Mucosa of gallbladder (tissue), 1 donor: ENCODE measurements at regions not wholly inside any gene's neighbourhood (a gene's known extent, or its start where the extent isn't known, plus 50 kb on each side); places are given as distances from the start of the nearest gene placed in this dataset.
"Not testable (repeated sequence)": the region's sequence is repeated elsewhere in the genome, so short reads cannot be mapped to it uniquely, and the experiment has no call there.

ENCODE experiments used
- DNase-seq: peaks from one replicate; pipeline ENCODE4 v3.0.0-alpha.2; 2020; ENCODE audit warnings: low spot score
- donor health status: DM: no; HTN: no; CAD: no.

DNA sequence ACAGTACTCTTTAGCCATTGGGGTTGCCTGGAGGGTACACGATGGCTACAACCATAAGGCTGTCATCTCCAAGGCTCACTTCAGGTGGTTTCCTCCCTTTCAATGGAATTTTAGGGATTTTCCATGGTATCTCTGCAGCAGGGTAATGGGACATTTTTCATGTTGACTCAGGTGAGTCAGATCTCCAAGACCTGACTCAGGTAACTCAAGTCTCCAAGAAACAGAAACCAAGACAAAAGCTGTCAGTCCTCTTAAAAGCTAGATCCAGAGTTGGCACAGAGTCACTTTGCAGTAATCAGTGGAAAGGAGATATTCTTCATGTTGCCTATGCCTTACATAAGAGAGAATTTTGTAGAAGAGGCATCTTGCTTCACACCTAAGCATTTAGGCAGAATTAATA, 375.8 kb upstream of the ARPP21 start:
- no peak for DNase-seq

- DNase-seq = not testable (repeated sequence)
Observed at GRCh38 chr3:35266065-35266464, 373.3 kb upstream of the ARPP21 start.

- no peak for DNase-seq
Observed at GRCh38 chr3:35275768-35276167, 363.6 kb upstream of the ARPP21 start.

DNA sequence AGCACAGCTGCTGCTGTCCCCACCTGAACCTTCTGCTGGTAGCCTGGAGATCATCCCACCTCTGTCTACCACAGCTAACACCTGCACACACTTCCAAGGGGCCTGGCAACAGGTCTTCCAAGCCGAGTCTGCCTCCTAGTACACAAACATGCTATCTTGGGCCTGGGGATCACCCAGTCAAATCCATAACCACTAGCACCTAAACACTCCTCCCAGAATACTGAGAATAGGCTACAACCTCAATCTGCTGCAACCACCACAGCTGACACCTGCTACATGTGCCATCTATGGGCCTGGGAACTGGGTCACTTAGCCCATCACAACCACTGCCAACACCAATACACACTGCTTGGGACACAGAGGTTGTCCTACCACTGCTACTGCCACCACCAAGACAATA, 362.8 kb upstream of the ARPP21 start:
- no peak for DNase-seq

- no peak for DNase-seq
Observed at GRCh38 chr3:35291471-35292236, 347.7 kb upstream of the ARPP21 start.

GRCh38 chr3:35292568-35292967, 346.8 kb upstream of the ARPP21 start:
- no peak for DNase-seq

- no peak for DNase-seq
Observed at GRCh38 chr3:35295906-35296305, 343.4 kb upstream of the ARPP21 start.

GRCh38 chr3:35296533-35296932, 342.8 kb upstream of the ARPP21 start:
- DNase-seq = no peak

- DNase-seq = not testable (repeated sequence)
Observed at GRCh38 chr3:35296944-35297343, 342.4 kb upstream of the ARPP21 start.

GRCh38 chr3:35305406-35305805, 333.9 kb upstream of the ARPP21 start:
- DNase-seq = no peak

DNA sequence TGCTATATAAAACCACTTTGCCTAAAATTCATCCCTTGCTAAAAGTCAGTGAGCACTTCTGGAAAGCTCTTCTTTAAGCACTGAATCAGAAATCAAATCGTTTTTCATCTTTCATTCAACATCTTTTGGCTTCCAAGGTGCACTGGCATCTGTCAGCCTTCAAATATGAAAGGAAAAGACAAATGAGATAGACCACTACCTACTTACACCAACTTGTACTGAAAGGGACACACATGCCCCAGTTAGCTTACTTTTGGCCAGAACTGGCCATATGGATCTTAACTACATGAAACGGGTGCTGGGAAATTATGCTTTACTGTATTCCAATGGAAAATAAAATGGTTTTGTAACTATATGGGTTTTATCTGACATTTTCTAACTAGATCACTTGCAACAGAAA, 332.0 kb upstream of the ARPP21 start:
- no peak for DNase-seq

DNA sequence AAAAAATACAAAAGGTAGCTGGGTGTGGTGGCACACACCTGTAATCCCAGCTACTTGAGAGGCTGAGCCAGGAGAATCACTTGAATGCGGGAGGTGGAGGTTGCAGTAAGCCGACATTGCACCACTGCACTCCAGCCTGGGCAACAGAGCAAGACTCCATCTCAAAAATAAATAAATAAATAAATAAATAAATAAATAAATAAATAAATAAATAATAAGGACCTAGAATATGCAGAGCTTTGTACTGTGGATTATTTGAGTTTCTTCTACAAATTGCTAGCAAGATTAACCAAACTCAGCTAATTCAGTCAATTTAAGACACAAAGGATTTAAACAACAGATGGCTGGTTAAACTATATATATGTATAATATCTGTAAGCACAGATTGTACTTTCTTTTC, 322.5 kb upstream of the ARPP21 start:
- not testable (repeated sequence) for DNase-seq

DNA sequence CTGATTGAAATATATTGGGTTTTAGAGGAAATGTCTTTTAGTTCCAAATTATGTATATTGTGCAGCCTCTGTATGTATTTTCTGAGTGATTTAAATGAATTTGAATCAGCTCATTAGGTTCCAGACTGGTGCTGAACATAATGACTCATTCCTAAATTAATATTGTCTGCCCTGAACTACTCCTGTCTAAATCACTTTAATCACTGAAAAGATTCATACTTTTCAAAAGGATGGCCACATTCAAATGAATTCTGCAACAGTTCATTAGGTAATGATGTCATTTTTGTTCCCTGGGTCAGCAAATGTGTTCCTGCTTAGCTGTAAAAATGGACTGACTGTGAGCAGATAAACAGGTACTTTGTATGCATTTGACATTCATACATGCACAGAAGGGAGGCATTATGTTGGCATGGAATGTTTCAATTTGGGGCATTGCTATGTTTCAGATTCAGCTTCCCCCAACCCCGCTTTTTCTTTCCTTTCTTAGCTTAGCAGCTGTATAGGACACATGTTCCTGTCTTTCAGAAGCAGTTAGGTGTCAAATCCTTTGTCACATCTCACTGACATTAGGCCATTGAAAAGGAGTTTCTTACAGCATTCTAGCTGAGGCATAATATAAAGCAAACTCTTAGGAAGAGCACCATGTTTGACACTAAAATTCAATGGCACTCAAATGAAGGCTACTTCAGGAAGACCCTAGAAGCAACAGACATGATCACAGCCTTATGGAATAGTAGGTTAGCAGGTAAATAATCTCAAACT, 318.5 kb upstream of the ARPP21 start:
- no peak for DNase-seq

- no peak for DNase-seq
Observed at GRCh38 chr3:35322070-35322469, 317.3 kb upstream of the ARPP21 start.

- DNase-seq = no peak
Observed at GRCh38 chr3:35335703-35336102, 303.6 kb upstream of the ARPP21 start.

DNA sequence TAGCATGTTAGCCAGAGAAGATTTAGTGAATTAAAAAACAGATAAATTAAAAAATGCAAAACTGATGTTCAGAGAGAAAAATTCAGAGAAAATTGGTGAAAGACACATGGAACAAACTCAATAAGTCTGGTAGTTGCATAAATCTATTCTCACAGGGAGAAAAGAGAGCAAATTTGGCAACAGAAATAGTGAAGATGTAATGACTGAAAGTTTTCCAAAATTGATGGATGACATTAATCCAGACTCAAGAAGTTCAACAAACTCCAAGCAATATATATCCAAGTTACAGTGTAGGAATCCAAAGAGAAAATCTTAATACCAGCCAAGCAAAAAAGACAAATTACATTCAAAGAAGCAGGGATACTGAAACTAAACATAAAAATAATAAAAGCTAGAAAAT, 302.7 kb upstream of the ARPP21 start:
- no peak for DNase-seq

- no peak for DNase-seq
Observed at GRCh38 chr3:35338186-35338585, 301.1 kb upstream of the ARPP21 start.

GRCh38 chr3:35380196-35380595, 259.1 kb upstream of the ARPP21 start:
- DNase-seq = no peak

- DNase-seq = no peak
Observed at GRCh38 chr3:35383216-35383615, 256.1 kb upstream of the ARPP21 start.

DNA sequence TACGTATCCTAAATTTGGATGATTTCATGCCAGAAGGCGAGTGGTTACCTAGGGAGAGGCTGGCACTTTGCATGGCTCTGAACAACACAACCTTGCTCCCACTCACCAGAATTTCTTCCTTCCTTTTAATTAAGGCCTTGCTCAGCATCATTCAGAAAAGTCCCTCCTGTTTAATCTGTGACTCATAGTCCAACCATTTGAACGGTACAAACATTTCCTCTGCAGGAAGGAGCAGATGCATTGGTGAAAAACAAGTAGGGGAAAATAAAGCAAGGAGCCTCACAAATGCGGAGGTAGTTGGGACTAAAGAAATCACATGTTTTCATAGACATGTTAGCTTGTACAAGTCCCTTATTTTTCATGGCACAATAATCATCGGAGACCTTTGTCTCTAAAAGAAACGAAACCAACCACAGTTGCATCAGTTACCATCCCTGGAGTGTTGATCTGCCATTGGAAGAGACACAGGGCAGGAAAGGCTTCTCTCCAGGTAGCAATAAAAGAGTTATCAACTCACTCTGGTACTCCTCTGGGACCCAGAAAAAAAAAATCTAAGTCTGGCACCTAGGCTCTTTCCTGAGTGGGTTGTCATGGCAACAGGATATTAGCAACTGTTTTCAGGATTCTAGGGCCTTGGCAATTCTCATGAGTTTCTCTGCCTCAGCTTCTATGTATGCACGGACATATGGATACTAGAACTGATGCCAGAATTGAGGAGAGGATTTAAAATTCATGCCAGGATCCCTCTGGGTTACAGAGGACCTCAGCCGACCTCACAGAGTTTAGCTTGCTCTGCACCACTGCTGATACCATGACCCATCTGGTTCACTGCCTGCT, 255.4 kb upstream of the ARPP21 start:
- no peak for DNase-seq

DNA sequence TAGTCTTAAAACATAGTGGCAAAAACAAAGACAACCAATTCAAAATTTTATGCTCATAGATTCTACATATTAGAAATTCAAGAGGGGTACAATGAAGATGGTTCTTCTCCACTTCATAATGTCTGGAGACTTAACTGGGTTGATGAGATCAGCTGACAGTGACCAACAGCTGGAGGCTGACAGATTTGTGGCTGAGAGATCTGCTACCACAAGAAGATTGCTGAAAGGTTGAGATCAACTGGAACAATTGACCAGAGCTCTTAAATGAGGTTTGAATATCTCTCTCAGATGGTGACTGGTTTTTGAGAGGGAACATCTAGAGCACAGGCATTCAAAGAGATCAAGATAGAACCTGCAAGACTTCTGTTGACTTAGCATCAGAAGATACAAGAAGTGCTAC, 254.1 kb upstream of the ARPP21 start:
- DNase-seq = no peak

DNA sequence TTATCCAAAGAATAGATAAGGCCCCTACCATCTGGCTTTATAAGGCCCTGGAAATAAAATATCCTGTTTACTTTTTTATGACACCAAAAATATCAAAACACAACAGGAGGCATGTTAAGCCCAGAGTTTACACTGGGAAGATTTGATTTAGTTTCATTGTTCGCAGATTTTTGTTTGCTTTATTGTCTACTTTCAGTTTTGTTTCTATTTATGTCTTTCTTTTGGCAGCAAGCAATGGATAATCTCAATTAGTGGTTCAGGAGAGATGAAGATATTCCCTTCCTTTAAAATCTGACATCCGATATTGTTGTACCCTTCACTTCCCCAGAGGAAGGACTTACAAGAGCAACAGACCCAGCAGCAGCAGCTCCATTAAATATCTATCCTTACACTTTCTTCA, 249.4 kb upstream of the ARPP21 start:
- no peak for DNase-seq
